HL-60 (cell line): ENCODE measurements at regions not wholly inside any gene's neighbourhood (a gene's known extent, or its start where the extent isn't known, plus 50 kb on each side); places are given as distances from the start of the nearest gene placed in this dataset.

Experiments used
- DNase-seq, 2 experiments: peaks; one replicate each; pipeline ENCODE4 v3.0.0-alpha.2; 2010 to 2020; ENCODE audit warnings: low read depth in 1 of 2, low spot score in 1 of 2
- H3K27ac ChIP-seq: fragments of 250-450 bp; sonication (Bioruptor Pico); replicated peaks from 2 replicates; pipeline ENCODE4 v1.5.1; 2020; ENCODE audit warnings: mild to moderate bottlenecking, moderate library complexity
- H3K27me3 ChIP-seq: fragments of 250-450 bp; sonication (Bioruptor Pico); 2 replicates; pipeline ENCODE4 v1.5.1; 2021; ENCODE audit warnings: mild to moderate bottlenecking, moderate library complexity; ENCODE audit not compliant: insufficient read depth, poor library complexity, severe bottlenecking
- H3K4me3 ChIP-seq: replicated peaks from 2 replicates; pipeline ENCODE4 v1.5.1; 2011; ENCODE audit warnings: mild to moderate bottlenecking, control low read depth, low read length; ENCODE audit not compliant: insufficient read depth
- CTCF ChIP-seq: IDR thresholded peaks from one replicate; pipeline ENCODE4 v1.5.1; 2011; ENCODE audit warnings: low read length, control low read depth, inconsistent platforms; ENCODE audit not compliant: insufficient read depth
- GABPA ChIP-seq: IDR thresholded peaks from 2 replicates; pipeline ENCODE4 v1.6.1; 2012; ENCODE audit warnings: low read depth
- POLR2AphosphoS5 ChIP-seq: IDR thresholded peaks from 2 replicates; pipeline ENCODE4 v1.6.1; 2012; ENCODE audit warnings: low read depth
- REST ChIP-seq: IDR thresholded peaks from 2 replicates; pipeline ENCODE4 v1.6.1; 2012; ENCODE audit warnings: low read depth; ENCODE audit not compliant: insufficient replicate concordance
- SPI1 ChIP-seq: IDR thresholded peaks from 2 replicates; pipeline ENCODE4 v1.6.1; 2012; ENCODE audit warnings: low read depth, mild to moderate bottlenecking, borderline replicate concordance

GRCh38 chr6:139994998-139995397, 620.5 kb upstream of the CITED2 start:
- no peak overlapping the region for H3K4me3 ChIP-seq
- H3K27ac ChIP-seq: no peak overlapping the region
- TF ChIP-seq GABPA (no peak), CTCF (no peak)
- no peak for DNase-seq
- H3K27me3 ChIP-seq: no peaks in the 10 kb centered on the region

GRCh38 chr6:139990856-139991465, 616.5 kb upstream of the CITED2 start:
- no peak for TF ChIP-seq REST
- no peak for TF ChIP-seq POLR2AphosphoS5
- no peak for TF ChIP-seq CTCF
- no peak overlapping the region for H3K27ac ChIP-seq
- no peaks in the 10 kb centered on the region for H3K27me3 ChIP-seq
- no peak for DNase-seq
- no peak overlapping the region for H3K4me3 ChIP-seq

- no peaks in the 10 kb centered on the region for H3K27me3 ChIP-seq
- DNase-seq: no peak
- TF ChIP-seq SPI1: peak; percentile 14; the same call in 1 of the 2 replicates
- no peak for TF ChIP-seq REST
- no peak overlapping the region for H3K27ac ChIP-seq
- H3K4me3 ChIP-seq: no peak overlapping the region
These were observed 615.7 kb upstream of the CITED2 start for GRCh38 chr6:139990026-139990686.

- no peak overlapping the region for H3K4me3 ChIP-seq
- TF ChIP-seq REST (no peak), SPI1 (no peak), CTCF (no peak)
- no peak for DNase-seq
- no peaks in the 10 kb centered on the region for H3K27me3 ChIP-seq
- no peak overlapping the region for H3K27ac ChIP-seq
These were observed 614.2 kb upstream of the CITED2 start for GRCh38 chr6:139988685-139989084.
